Nucleus accumbens (tissue), 56 donors: ENCODE measurements at regions not wholly inside any gene's neighbourhood (a gene's known extent, or its start where the extent isn't known, plus 50 kb on each side); places are given as distances from the start of the nearest gene placed in this dataset.
"Not testable (repeated sequence)": the region's sequence is repeated elsewhere in the genome, so short reads cannot be mapped to it uniquely, and the experiment has no call there.

ENCODE experiments used
- DNase-seq, 56 donors: peaks; one replicate each; lab custom pipeline; 2025; lab: John Stamatoyannopoulos, UW

DNA sequence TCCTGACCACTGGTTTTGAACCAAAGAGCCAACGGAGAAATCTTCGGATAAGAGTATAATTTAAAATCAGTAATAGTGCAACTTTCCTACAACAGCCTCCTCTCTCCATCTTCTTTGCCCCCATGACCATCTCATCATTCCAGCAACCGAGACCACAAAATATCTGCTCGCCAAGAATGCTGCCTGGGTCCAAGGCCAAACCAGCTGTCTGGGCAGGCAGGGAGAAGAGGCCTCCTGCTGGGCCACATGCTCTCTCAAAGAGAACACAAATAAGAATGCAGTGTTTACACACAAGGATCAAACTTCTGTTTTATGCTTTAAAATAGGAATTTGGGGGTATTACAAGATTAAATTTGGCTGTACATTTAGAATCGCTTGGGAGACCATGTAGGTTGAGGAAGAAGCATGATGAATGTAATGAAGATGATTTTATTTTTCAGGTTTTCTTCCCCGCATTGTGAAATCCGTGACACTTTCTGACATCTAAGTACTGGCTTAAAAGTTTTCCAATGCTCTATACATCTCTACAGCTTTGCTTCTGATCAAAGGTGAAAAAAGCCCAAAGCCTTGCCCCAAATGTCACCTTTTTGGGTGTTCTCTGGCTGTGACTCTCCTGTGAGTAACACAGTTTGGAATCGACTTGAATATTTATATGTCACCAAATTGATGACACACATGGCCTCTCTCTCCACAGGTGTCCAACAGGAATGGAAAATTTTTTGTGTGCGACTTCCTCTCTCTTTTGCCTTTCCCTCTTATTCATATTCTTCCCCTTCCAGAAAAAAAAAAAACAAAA is 79.4 kb upstream of the PROKR2 start:
- DNase-seq, result no peak

- no peak for DNase-seq
Measured at GRCh38 chr20:5393218-5393870, 76.6 kb upstream of the PROKR2 start.

DNA sequence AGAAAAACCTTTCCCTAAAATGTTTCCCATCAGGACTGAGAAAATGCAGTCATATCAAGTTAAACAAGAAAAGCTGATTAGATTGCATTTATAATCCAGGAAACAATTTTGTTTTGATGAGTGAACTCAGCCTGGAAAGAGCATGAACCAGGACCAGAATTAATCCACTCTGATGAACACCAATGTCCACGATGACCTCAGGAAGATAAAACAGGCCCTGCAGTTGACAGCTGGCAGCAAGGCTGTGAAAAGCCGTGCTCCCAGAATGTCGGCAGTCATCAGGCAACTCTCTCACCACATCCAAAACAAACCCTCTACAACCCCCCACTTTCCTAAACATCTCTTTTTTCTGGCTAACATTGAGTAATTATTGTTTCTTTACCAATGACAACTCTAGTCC is 74.0 kb upstream of the PROKR2 start:
- DNase-seq, result no peak

GRCh38 chr20:5386846-5387245 is 70.1 kb upstream of the PROKR2 start:
- DNase-seq, result not testable (repeated sequence)

- not testable (repeated sequence) for DNase-seq
Measured at GRCh38 chr20:5381527-5381926, 64.8 kb upstream of the PROKR2 start.

DNA sequence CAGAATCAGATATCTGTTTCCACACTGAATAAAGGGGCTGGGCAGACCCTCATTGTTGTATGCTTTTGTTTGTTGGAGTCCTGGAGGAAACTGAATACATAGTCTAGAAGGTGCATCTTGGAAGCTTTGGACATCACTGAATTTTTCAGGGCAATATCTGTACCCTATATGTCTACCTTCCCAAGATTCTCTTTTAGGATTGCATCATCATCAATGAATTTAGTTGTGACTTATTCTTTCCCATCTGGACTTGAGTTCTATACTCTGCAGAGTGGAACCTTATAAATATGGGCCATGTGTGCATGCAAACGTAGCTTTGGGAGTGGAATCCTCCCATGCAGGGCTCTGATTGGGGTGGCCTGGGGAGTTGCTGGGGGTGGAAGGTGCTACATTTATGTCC is 60.7 kb upstream of the PROKR2 start:
- DNase-seq, result no peak

DNA sequence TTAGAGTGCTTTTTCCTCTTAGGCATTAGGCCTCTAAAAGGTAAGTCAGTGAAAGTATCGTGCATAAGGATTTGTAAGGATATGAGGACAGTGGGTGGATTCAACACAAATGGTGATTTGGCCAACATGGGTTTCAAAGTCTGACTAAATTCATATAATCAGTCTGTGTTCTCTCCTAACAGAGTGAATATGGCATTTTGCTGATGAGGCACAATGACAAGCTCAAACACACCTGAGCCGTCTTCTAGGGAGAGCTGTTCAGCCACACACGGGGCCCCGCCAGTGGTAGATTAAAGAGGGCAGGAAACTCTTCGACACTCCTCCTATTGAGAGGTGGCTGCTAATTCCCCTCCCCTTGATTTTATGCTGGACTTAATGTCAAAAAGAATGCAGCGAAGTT is 59.5 kb upstream of the PROKR2 start:
- DNase-seq, result no peak

DNA sequence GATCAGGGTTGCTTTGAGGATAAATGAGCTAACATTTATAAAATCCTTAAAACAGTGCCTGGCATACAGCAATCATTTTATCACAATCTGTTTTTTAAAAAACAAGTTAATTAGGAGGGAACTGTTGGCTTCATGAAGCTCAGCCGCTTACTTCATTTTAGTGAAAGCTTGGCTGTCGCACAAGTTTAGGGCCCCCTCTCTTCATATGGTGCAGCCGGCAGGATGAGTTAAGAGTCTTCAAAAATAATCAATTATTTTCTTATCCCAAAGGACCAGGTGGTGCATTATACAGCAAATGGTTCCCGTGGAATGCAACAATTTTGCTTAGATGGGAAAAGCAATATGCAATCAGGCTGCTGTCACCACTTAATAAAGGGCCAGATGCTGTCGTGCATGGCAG is 57.4 kb upstream of the PROKR2 start:
- no peak for DNase-seq

- DNase-seq, result no peak
Measured at GRCh38 chr20:5372371-5372770, 55.6 kb upstream of the PROKR2 start.

GRCh38 chr20:5369629-5370028 is 52.9 kb upstream of the PROKR2 start:
- no peak for DNase-seq
